ENCODE measurements at regions not wholly inside any gene's neighbourhood (a gene's known extent, or its start where the extent isn't known, plus 50 kb on each side); places are given as distances from the start of the nearest gene placed in this dataset.
"Not testable (repeated sequence)": the region's sequence is repeated elsewhere in the genome, so short reads cannot be mapped to it uniquely, and the experiment has no call there.

GRCh38 chr3:173342679-173343078 lies 54.9 kb upstream of the NLGN1 start:
- FAIRE-seq (no peak), DNase-seq (ENCODE audit: insufficient read length, low spot score) (no peak)
- TF ChIP-seq POLR2A (IDR thresholded peaks at IDR 0.05; ENCODE audit: low read depth, low read length), result no peak

DNA sequence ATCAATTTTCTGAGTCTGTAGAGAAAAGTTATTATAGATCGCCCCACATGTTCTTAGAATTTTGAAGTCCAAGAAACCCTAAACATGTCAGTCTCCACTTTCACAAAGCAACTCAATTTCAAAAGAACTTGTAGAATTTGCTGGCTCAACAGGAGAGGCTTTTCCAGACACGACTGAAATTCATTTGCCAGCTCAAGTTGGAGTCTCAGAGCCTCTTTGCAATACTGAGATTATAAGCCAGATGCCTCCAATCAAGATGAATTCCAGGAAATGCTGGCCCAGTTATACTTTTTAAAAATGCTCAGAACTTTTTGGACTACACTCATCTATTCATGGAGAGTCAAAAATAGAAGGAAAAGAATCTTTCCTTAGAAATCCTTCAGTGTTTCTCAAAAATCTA lies 56.9 kb upstream of the NLGN1 start:
- DNase-seq (ENCODE audit: insufficient read length, low spot score), result no peak
- TF ChIP-seq POLR2A (IDR thresholded peaks at IDR 0.05; ENCODE audit: low read depth, low read length), result no peak
- FAIRE-seq, result no peak

DNA sequence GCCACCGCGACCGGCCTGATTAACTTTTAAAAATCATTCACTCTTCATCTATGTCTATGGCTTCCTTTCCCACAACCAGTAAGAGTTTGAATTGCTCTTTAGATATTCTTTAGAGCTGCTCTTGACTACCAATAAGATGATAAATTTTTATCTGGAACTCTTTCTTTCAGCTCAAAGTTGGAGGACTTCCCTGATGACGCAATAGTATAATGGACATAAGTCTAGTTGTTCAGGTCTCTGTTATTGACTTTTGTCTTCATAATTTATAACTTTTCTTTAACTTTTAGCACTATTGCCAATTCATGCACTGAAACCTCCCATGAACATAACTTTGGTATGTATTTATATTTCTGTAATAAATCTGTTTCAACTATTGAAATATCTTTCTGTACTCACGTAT lies 61.3 kb upstream of the NLGN1 start:
- no peak for DNase-seq (ENCODE audit: insufficient read length, low spot score)
- TF ChIP-seq POLR2A (IDR thresholded peaks at IDR 0.05; ENCODE audit: low read depth, low read length), result no peak
- FAIRE-seq, result no peak

GRCh38 chr3:173306110-173306509 lies 91.4 kb upstream of the NLGN1 start:
- no peak for TF ChIP-seq POLR2A (IDR thresholded peaks at IDR 0.05; ENCODE audit: low read depth, low read length)
- FAIRE-seq (no peak), DNase-seq (ENCODE audit: insufficient read length, low spot score) (no peak)

DNA sequence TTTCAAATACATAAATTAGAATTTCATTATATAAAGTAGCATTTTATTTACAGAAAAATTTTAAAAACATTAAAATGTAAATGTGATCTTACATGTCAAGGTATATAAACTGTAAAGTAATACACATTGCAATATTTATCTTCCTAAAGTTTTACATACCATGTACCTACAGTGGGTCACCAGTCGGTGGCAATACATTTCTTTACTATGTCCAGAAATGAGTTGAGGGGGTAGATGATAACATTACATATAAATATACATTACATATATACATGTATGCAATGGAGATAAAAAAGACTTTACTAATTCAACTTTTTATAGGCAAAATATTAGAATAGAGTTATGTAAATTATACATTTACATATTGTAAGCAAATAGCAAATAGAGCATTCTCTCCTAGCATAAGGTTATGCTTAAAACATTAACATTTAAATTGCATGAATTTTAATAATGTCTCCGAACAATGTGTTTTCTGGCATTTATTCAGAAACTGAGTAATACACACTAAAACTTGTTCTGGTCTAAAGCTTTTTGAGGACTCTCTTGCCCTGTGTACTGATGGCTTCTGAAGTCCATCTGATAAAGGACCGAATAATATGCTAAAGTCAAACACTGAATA lies 93.3 kb upstream of the NLGN1 start:
- FAIRE-seq (no peak), DNase-seq (ENCODE audit: insufficient read length, low spot score) (no peak)
- TF ChIP-seq POLR2A (IDR thresholded peaks at IDR 0.05; ENCODE audit: low read depth, low read length), result no peak

DNA sequence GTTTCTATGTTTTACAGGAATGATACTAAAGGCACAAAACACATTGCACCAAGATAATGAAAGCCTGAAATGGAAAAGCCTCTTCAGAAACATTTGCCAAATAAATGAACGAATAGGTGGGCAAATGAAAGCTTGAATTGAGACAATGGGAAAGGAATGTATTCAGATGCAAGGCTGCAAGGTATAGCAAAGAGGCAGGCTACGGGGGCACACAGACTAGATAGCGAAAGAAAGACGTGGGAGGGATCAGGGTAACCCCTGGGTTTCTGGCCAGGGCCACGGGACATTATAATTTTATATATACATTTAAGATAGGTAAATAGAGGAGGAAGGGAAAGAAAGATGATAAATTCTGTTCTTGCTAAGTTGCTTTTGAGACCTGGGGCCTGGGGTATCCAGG lies 95.9 kb upstream of the NLGN1 start:
- no peak for TF ChIP-seq POLR2A (IDR thresholded peaks at IDR 0.05; ENCODE audit: low read depth, low read length)
- FAIRE-seq (no peak), DNase-seq (ENCODE audit: insufficient read length, low spot score) (no peak)

GRCh38 chr3:173289072-173289471 lies 108.5 kb upstream of the NLGN1 start:
- no peak for FAIRE-seq
- DNase-seq (ENCODE audit: insufficient read length, low spot score), result no peak
- no peak for TF ChIP-seq POLR2A (IDR thresholded peaks at IDR 0.05; ENCODE audit: low read depth, low read length)

DNA sequence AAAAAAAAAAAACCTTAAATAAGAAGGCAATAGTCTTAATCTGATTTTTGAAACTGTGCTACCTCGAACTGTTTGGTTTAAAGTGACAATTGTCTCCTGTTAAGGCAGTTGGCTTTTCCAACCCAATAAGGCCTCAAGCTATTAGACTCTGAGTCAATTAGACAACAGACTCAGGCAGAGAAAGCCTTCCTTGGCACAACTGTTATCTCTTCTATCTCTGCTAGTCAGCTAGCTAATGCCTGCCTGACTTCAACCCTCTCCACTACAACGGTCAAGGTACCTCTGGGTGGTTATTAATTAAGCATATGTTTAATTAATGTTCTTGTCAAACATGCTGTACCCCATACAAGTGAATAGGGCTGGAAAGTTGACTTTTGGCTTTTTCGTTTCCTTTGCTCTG lies 110.2 kb upstream of the NLGN1 start:
- FAIRE-seq (no peak), DNase-seq (ENCODE audit: insufficient read length, low spot score) (no peak)
- TF ChIP-seq POLR2A (IDR thresholded peaks at IDR 0.05; ENCODE audit: low read depth, low read length), result no peak

- not testable (repeated sequence) for FAIRE-seq
Observed at GRCh38 chr3:173286507-173286906, 111.0 kb upstream of the NLGN1 start.

DNA sequence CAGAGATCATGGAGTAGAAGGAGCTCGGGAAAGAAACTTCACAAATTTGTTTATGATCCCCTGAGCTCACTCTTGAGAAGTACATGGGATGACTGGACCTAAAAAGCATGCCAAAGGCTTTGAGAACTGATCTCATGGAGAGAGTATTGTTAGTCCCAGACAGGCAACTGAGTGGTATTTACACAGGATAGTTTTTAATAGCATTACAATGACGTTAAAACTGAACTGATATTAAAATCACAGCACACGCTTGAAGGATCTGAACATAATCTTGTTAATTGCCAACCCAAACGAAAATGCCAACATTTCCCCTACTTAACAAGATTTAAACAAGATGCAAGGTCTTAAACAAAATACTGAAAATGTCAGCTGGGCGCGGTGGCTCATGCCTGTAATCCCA lies 113.2 kb upstream of the NLGN1 start:
- no peak for DNase-seq (ENCODE audit: insufficient read length, low spot score)
- no peak for FAIRE-seq

More at GRCh38 chr3:173286507-173286906, 111.0 kb upstream of the NLGN1 start:
- DNase-seq (ENCODE audit: insufficient read length, low spot score), result not testable (repeated sequence)

DNA sequence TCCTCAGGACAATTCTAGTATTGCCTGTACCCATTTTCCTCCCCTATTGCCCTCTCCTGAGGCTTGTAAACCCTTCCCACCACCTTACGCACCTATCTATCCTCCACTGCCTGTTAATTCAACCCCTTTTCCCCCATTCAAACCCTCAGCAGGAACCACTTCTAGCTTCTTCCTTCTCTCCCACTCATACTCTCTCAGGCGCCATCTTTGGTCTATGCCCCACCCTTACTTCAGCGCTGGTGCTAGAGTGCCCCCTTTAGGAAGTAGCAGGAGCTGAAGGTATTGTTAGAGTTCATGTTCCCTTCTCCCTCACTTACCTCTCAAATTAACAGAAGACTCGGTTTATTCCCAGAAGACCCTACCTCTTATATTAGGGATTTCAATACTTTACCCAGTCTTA lies 121.8 kb upstream of the NLGN1 start:
- no peak for TF ChIP-seq POLR2A (IDR thresholded peaks at IDR 0.05; ENCODE audit: low read depth, low read length)
- DNase-seq (ENCODE audit: insufficient read length, low spot score), result no peak
- no peak for FAIRE-seq

More for the DNA sequence above, 113.2 kb upstream of the NLGN1 start:
- TF ChIP-seq POLR2A (IDR thresholded peaks at IDR 0.05; ENCODE audit: low read depth, low read length), result no peak

- no peak for TF ChIP-seq POLR2A (IDR thresholded peaks at IDR 0.05; ENCODE audit: low read depth, low read length)
- DNase-seq (ENCODE audit: insufficient read length, low spot score) (no peak), FAIRE-seq (no peak)
Observed at GRCh38 chr3:173273838-173274237, 123.7 kb upstream of the NLGN1 start.

GRCh38 chr3:173268781-173269180 lies 127.7 kb upstream of the SPATA16 start:
- TF ChIP-seq POLR2A (IDR thresholded peaks at IDR 0.05; ENCODE audit: low read depth, low read length), result no peak
- no peak for FAIRE-seq

GRCh38 chr3:173267716-173268115 lies 126.7 kb upstream of the SPATA16 start:
- FAIRE-seq, result no peak
- no peak for DNase-seq (ENCODE audit: insufficient read length, low spot score)
- no peak for TF ChIP-seq POLR2A (IDR thresholded peaks at IDR 0.05; ENCODE audit: low read depth, low read length)

More at GRCh38 chr3:173268781-173269180, 127.7 kb upstream of the SPATA16 start:
- no peak for DNase-seq (ENCODE audit: insufficient read length, low spot score)

DNA sequence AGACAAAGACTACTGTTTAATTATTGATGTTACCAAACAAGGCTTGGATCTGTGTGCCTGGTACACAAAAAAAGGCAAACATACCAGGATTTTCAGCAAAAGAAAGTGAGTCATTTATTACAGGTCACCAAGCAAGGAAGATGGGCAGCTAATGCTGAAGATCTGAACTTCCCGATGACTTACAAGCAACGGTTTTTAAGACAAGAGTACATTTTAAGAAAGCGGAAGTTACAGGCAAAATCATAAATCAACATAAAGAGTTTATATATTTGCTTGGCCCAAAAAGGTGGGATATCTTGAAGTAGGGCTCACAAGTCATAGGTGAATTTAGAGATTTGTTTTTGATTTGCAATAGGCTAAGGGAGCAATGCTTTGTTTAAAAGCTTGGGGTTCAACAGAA lies 125.4 kb upstream of the SPATA16 start:
- DNase-seq (ENCODE audit: insufficient read length, low spot score), result no peak
- FAIRE-seq, result no peak
- TF ChIP-seq POLR2A (IDR thresholded peaks at IDR 0.05; ENCODE audit: low read depth, low read length), result no peak

GRCh38 chr3:173258697-173259096 lies 117.7 kb upstream of the SPATA16 start:
- DNase-seq (ENCODE audit: insufficient read length, low spot score) (no peak), FAIRE-seq (no peak)
- no peak for TF ChIP-seq POLR2A (IDR thresholded peaks at IDR 0.05; ENCODE audit: low read depth, low read length)
